GM12892 (cell line): ENCODE measurements at regions not wholly inside any gene's neighbourhood (a gene's known extent, or its start where the extent isn't known, plus 50 kb on each side); places are given as distances from the start of the nearest gene placed in this dataset.

Experiments used
- POLR2A ChIP-seq: IDR thresholded peaks from 2 replicates; pipeline ENCODE4 v1.6.1; 2011; ENCODE audit warnings: low read depth, low read length, control low read depth
- POLR2AphosphoS5 ChIP-seq: IDR thresholded peaks from 2 replicates; pipeline ENCODE4 v1.6.1; 2011; ENCODE audit warnings: low read depth, low read length, control low read depth
- TAF1 ChIP-seq: IDR thresholded peaks from 2 replicates; pipeline ENCODE4 v1.6.1; 2011; ENCODE audit warnings: low read depth, mild to moderate bottlenecking, control low read depth, low read length, borderline replicate concordance

- TF ChIP-seq POLR2A (no peak), POLR2AphosphoS5 (no peak), TAF1 (no peak)
Measured at GRCh38 chr4:10168151-10168550, 51.6 kb upstream of the WDR1 start.
